ENCODE measurements at regions not wholly inside any gene's neighbourhood (a gene's known extent, or its start where the extent isn't known, plus 50 kb on each side); places are given as distances from the start of the nearest gene placed in this dataset.

DNA sequence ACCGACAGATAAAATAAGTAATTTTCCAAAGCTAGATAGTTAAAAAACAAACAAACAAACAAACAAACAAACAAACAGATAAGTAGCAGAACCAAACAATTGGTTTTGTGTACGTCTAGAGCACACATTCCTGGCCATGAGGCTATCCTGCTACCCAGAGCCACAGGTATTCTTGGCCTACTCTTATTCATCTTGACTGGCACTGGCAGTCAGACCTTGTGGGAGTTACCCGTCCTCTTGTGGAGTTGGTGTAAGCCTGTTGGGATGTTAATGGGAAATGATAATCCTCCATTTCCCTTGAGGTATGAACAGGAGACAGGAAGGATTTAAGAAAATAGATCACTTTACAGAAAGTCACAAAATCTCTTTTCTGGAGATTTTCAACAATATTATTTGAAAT lies 142.4 kb upstream of the MEOX2 start:
- Histone ChIP-seq H3K79me2 (ENCODE audit: control insufficient read depth, insufficient read depth, low read length) (no peaks in the 10 kb centered on the region), H2AFZ (ENCODE audit: low read depth, low read length) (no peak overlapping the region), H3K27me3 (ENCODE audit: control insufficient read depth in 2 of 2, insufficient read depth in 2 of 2, low read length in 2 of 2) (no peaks in the 10 kb centered on the region), H3K9me1 (ENCODE audit: control insufficient read depth, insufficient read depth, low read length) (no peaks in the 10 kb centered on the region), H3K36me3 (ENCODE audit: control insufficient read depth, insufficient read depth, low read length) (no peaks in the 10 kb centered on the region), H3K4me1 (replicated peaks in 1 of 2; ENCODE audit: control insufficient read depth in 2 of 2, insufficient read depth in 2 of 2, low read length in 2 of 2) (no peaks in the 10 kb centered on the region), H3K4me3 (no peak overlapping the region), H3K9me3 (replicated peaks; ENCODE audit: control insufficient read depth, insufficient read depth, low read depth, low read length) (no peaks in the 10 kb centered on the region), H4K20me1 (replicated peaks; ENCODE audit: control insufficient read depth, insufficient read depth, low read length) (no peaks in the 10 kb centered on the region), H3K27ac (ENCODE audit: extremely low read depth, low read depth, low read length) (no peak overlapping the region), H3K9ac (ENCODE audit: insufficient read depth in 1 of 2, low read depth in 2 of 2, low read length in 2 of 2) (no peak overlapping the region), H3K4me2 (ENCODE audit: insufficient read depth, low read length) (no peak overlapping the region)
- CTCF ChIA-PET (ENCODE audit: low intra/inter-chr PET ratio): no interaction called here
- intact Hi-C loops (cut with micrococcal nuclease): no loop called here
- no peak for FAIRE-seq
- DNase-seq (ENCODE audit: extremely low read depth in 1 of 4, low spot score in 3 of 4): no peak
- BruUV-seq (replicated peaks): no TSS peak
- no peak for ATAC-seq
- POLR2A ChIA-PET: no interaction called here
- in situ Hi-C loops (cut with MboI): no loop called here
- WGBS (ENCODE audit: insufficient coverage, low coverage, missing lambda C conversion rate): 0% methylated on average over 3 of the region's 3 CpGs
- TF ChIP-seq HOXB6 (CRISPR knock-in tag; IDR thresholded peaks at IDR 0.05; ENCODE audit: borderline replicate concordance): no peak
- no peak for TF ChIP-seq CBFB (CRISPR knock-in tag; IDR thresholded peaks at IDR 0.05)
- TF ChIP-seq, protein P1, sequence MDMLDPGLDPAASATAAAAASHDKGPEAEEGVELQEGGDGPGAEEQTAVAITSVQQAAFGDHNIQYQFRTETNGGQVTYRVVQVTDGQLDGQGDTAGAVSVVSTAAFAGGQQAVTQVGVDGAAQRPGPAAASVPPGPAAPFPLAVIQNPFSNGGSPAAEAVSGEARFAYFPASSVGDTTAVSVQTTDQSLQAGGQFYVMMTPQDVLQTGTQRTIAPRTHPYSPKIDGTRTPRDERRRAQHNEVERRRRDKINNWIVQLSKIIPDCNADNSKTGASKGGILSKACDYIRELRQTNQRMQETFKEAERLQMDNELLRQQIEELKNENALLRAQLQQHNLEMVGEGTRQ (CRISPR knock-in tag; IDR thresholded peaks at IDR 0.05): no peak
- no peak for TF ChIP-seq TCF7L2 (IDR thresholded peaks at IDR 0.05; ENCODE audit: low read depth, low read length)
- no peak for TF ChIP-seq ZNF311 (CRISPR knock-in tag; IDR thresholded peaks at IDR 0.05)
- no peak for TF ChIP-seq ZC3H4 (CRISPR knock-in tag; IDR thresholded peaks at IDR 0.05; ENCODE audit: borderline replicate concordance)
- TF ChIP-seq E2F3 (CRISPR knock-in tag; IDR thresholded peaks at IDR 0.05): no peak
- TF ChIP-seq, protein P2, sequence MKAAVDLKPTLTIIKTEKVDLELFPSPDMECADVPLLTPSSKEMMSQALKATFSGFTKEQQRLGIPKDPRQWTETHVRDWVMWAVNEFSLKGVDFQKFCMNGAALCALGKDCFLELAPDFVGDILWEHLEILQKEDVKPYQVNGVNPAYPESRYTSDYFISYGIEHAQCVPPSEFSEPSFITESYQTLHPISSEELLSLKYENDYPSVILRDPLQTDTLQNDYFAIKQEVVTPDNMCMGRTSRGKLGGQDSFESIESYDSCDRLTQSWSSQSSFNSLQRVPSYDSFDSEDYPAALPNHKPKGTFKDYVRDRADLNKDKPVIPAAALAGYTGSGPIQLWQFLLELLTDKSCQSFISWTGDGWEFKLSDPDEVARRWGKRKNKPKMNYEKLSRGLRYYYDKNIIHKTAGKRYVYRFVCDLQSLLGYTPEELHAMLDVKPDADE (conservative IDR thresholded peaks at IDR 0.05; ENCODE audit: control insufficient read depth, low read depth, low read length): no peak
- TF ChIP-seq, protein P3, sequence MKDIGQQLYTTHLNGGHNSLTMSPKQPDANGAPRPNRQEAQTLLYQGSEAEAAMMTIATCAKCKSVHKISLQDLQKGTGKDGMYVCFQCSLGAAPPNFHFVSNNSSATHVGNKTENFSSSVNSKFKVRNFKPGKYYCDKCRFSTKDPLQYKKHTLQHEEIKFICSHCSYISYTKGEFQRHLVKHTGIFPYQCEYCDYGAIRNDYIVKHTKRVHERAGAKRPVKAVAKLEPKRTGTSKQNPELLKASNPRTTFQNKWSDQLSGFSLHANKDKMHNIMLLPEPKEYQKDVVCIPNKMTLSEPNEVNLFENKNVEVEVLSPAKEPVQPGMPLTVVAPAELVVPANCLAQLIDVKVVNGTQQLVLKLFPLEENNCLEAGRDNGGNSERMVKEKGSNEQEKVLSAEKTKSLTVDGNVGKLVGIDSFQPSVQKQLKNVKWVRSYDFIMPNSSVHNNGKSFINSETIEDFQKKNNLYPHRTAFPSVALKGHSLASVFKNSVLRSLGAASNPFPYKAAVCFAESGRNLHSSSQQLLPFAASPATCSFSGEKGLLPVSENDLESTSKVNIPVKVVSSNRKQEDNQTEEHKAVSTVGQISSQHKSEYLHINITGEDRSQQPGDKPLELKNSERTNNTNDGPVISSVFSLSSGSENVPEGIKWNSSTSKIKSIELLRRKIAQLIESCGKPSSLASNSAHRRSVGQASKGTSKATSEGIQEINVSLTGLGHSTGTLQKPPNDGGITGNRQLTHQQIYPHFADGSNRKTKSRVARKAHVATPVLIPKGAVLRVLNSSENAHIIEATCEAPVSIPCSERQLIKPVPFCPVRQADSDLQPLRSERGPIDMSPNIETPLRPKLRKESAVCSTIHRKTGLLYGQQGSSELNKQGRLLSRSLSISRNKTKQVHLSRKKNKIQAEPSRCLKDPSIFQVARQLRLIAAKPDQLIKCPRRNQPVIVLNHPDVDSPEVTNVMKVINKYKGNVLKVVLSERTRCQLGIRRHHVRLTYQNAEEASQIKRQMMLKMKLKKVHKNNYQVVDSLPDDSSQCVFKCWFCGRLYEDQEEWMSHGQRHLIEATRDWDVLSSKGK (CRISPR knock-in tag; IDR thresholded peaks at IDR 0.05): no peak
- TF ChIP-seq JUND (IDR thresholded peaks at IDR 0.05; ENCODE audit: borderline replicate concordance, low read depth, low read length): no peak
- TF ChIP-seq JUND (tag; IDR thresholded peaks at IDR 0.05; ENCODE audit: borderline replicate concordance, low read depth, low read length): no peak
- no peak for TF ChIP-seq ZNF830 (CRISPR knock-in tag; IDR thresholded peaks at IDR 0.05)
- no peak for TF ChIP-seq ARNT (IDR thresholded peaks at IDR 0.05)
- TF ChIP-seq CREM (IDR thresholded peaks at IDR 0.05; ENCODE audit: low read depth): no peak
- TF ChIP-seq EZH2 (IDR thresholded peaks at IDR 0.05; ENCODE audit: borderline replicate concordance, low read depth, low read length): no peak
- no peak for TF ChIP-seq SP2 (IDR thresholded peaks at IDR 0.05; ENCODE audit: extremely low read depth, low read depth, low read length, poor library complexity, severe bottlenecking)
- no peak for TF ChIP-seq PPARD (CRISPR knock-in tag; IDR thresholded peaks at IDR 0.05)
- TF ChIP-seq, protein P4, sequence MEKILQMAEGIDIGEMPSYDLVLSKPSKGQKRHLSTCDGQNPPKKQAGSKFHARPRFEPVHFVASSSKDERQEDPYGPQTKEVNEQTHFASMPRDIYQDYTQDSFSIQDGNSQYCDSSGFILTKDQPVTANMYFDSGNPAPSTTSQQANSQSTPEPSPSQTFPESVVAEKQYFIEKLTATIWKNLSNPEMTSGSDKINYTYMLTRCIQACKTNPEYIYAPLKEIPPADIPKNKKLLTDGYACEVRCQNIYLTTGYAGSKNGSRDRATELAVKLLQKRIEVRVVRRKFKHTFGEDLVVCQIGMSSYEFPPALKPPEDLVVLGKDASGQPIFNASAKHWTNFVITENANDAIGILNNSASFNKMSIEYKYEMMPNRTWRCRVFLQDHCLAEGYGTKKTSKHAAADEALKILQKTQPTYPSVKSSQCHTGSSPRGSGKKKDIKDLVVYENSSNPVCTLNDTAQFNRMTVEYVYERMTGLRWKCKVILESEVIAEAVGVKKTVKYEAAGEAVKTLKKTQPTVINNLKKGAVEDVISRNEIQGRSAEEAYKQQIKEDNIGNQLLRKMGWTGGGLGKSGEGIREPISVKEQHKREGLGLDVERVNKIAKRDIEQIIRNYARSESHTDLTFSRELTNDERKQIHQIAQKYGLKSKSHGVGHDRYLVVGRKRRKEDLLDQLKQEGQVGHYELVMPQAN (IDR thresholded peaks at IDR 0.05; ENCODE audit: borderline replicate concordance): no peak
